IMR-90 (cell line): ENCODE measurements at regions not wholly inside any gene's neighbourhood (a gene's known extent, or its start where the extent isn't known, plus 50 kb on each side); places are given as distances from the start of the nearest gene placed in this dataset.

Experiments used
- ATAC-seq: fragments of 200-7000 bp; cut with Tn5 transposase; 2 replicates; pipeline ENCODE4 v1.9.1; 2020; ENCODE audit warnings: low read depth, mild to moderate bottlenecking, moderate library complexity
- BruUV-seq: library from RNA; stranded (reverse); fragments of 400-500 nt; replicated peaks from 2 replicates; lab custom pipeline; 2021; lab: Mats Ljungman, UMichigan
- CTCF ChIA-PET: fragments of 300-600 bp; formaldehyde crosslinking; extraction: SDS; loops from one replicate; lab custom pipeline; 2021; ENCODE audit warnings: antibody characterized with exemption; lab: Yijun Ruan, JAX
- POLR2A ChIA-PET: fragments of 300-600 bp; sonication (Branson Sonifier 250); formaldehyde crosslinking; loops from one replicate; lab custom pipeline; 2022; ENCODE audit warnings: antibody characterized with exemption; ENCODE audit not compliant: unreplicated experiment; lab: Charles Lee
- DNase-seq: peaks from one replicate; pipeline ENCODE4 v3.0.0; 2013
- H2AFZ ChIP-seq: replicated peaks from 2 replicates; pipeline ENCODE3; 2013; ENCODE audit warnings: low read length, mild to moderate bottlenecking; ENCODE audit not compliant: poor library complexity
- H2AK5ac ChIP-seq: 2 replicates; pipeline ENCODE4 v1.6.1; 2013; ENCODE audit warnings: low read depth, low read length, inconsistent platforms
- H2AK9ac ChIP-seq: replicated peaks from 2 replicates; pipeline ENCODE3; 2013; ENCODE audit warnings: mild to moderate bottlenecking, low read depth, low read length, moderate library complexity; ENCODE audit not compliant: poor library complexity
- H2BK120ac ChIP-seq: 2 replicates; pipeline ENCODE4 v1.6.1; 2013; ENCODE audit warnings: low read depth, low read length, inconsistent platforms
- H2BK15ac ChIP-seq: 3 replicates; pipeline ENCODE4 v1.6.1; 2013; ENCODE audit warnings: low read depth, low read length, inconsistent platforms
- H2BK20ac ChIP-seq: 2 replicates; pipeline ENCODE4 v1.6.1; 2013; ENCODE audit warnings: low read depth, mild to moderate bottlenecking, inconsistent platforms, low read length, moderate library complexity
- H2BK5ac ChIP-seq: 2 replicates; pipeline ENCODE4 v1.6.1; 2013; ENCODE audit warnings: mild to moderate bottlenecking, low read depth, low read length, inconsistent platforms; ENCODE audit not compliant: poor library complexity, severe bottlenecking
- H3K14ac ChIP-seq: replicated peaks from 2 replicates; pipeline ENCODE4 v1.6.1; 2013; ENCODE audit warnings: low read depth, low read length, inconsistent platforms
- H3K18ac ChIP-seq: 2 replicates; pipeline ENCODE4 v1.6.1; 2013; ENCODE audit warnings: low read depth, low read length, control low read depth
- H3K23ac ChIP-seq: 2 replicates; pipeline ENCODE4 v1.6.1; 2013; ENCODE audit warnings: low read depth, low read length, inconsistent platforms
- H3K27ac ChIP-seq: 2 replicates; pipeline ENCODE4 v1.5.1; 2013; ENCODE audit warnings: mild to moderate bottlenecking, control low read depth, low read length; ENCODE audit not compliant: insufficient read depth
- H3K27me3 ChIP-seq: 2 replicates; pipeline ENCODE4 v1.6.1; 2013; ENCODE audit warnings: low read length; ENCODE audit not compliant: control insufficient read depth, insufficient read depth
- H3K36me3 ChIP-seq: 2 replicates; pipeline ENCODE4 v1.6.1; 2013; ENCODE audit warnings: low read length, mixed read lengths; ENCODE audit not compliant: control insufficient read depth, insufficient read depth
- H3K4ac ChIP-seq: 2 replicates; pipeline ENCODE4 v1.6.1; 2013; ENCODE audit warnings: low read depth, low read length, inconsistent platforms
- H3K4me1 ChIP-seq: 2 replicates; pipeline ENCODE4 v1.6.1; 2013; ENCODE audit warnings: low read length, mixed read lengths; ENCODE audit not compliant: control insufficient read depth, insufficient read depth
- H3K4me2 ChIP-seq: 2 replicates; pipeline ENCODE4 v1.6.1; 2013; ENCODE audit warnings: low read depth, mild to moderate bottlenecking, control low read depth, low read length, moderate library complexity
- H3K4me3 ChIP-seq: 2 replicates; pipeline ENCODE4 v1.5.1; 2013; ENCODE audit warnings: low read depth, mild to moderate bottlenecking, control low read depth, low read length, moderate library complexity; ENCODE audit not compliant: insufficient read depth
- H3K56ac ChIP-seq: 2 replicates; pipeline ENCODE4 v1.6.1; 2013; ENCODE audit warnings: low read length, inconsistent platforms; ENCODE audit not compliant: insufficient read depth; ENCODE audit errors: extremely low read depth
- H3K79me1 ChIP-seq, 2 experiments: 2 replicates each; pipeline ENCODE4 v1.6.1; 2013; ENCODE audit warnings: low read length in 2 of 2, inconsistent platforms in 1 of 2, low read depth in 1 of 2
- H3K9ac ChIP-seq: 2 replicates; pipeline ENCODE4 v1.6.1; 2013; ENCODE audit warnings: low read depth, low read length, control low read depth
- H3K9me1 ChIP-seq: 2 replicates; pipeline ENCODE4 v1.6.1; 2013; ENCODE audit warnings: low read length, inconsistent platforms; ENCODE audit not compliant: insufficient read depth
- H3K9me3 ChIP-seq: 2 replicates; pipeline ENCODE4 v1.6.1; 2013; ENCODE audit warnings: low read length; ENCODE audit not compliant: control insufficient read depth, insufficient read depth
- H4K20me1 ChIP-seq: 2 replicates; pipeline ENCODE4 v1.6.1; 2013; ENCODE audit warnings: low read length, inconsistent platforms; ENCODE audit not compliant: insufficient read depth
- H4K5ac ChIP-seq: 2 replicates; pipeline ENCODE4 v1.6.1; 2013; ENCODE audit warnings: mild to moderate bottlenecking, low read depth, low read length, control low read depth
- H4K8ac ChIP-seq, 2 experiments: 2 replicates each; pipeline ENCODE4 v1.6.1; 2013; ENCODE audit warnings: low read depth in 2 of 2, low read length in 2 of 2, control low read depth in 1 of 2, inconsistent platforms in 1 of 2
- H4K91ac ChIP-seq: 2 replicates; pipeline ENCODE4 v1.6.1; 2013; ENCODE audit warnings: low read depth, low read length, inconsistent platforms; ENCODE audit not compliant: insufficient read depth
- CHD1 ChIP-seq: IDR thresholded peaks from 2 replicates; pipeline ENCODE4 v1.6.1; 2012; ENCODE audit warnings: low read depth, low read length, improper control_type of control experiment
- MXI1 ChIP-seq: IDR thresholded peaks from 2 replicates; pipeline ENCODE4 v1.6.1; 2012; ENCODE audit warnings: low read depth, mild to moderate bottlenecking, low read length, moderate library complexity, borderline replicate concordance
- POLR2A ChIP-seq: IDR thresholded peaks from 2 replicates; pipeline ENCODE4 v1.6.1; 2012; ENCODE audit warnings: mild to moderate bottlenecking, low read depth, low read length
- RAD21 ChIP-seq: IDR thresholded peaks from 2 replicates; pipeline ENCODE4 v1.6.1; 2012; ENCODE audit warnings: low read length, improper control_type of control experiment
- USF2 ChIP-seq: fragments of 150-350 bp; IDR thresholded peaks from 2 replicates; pipeline ENCODE4 v1.6.1; 2017; ENCODE audit warnings: mild to moderate bottlenecking, antibody characterized with exemption, low read length, low read depth
- WGBS, 2 experiments: methylation state at CpG; one replicate each; pipeline versions ENCODE4 v1.1.5 to v1.1.7; 2013; ENCODE audit warnings: missing lambda C conversion rate in 2 of 2; ENCODE audit not compliant: insufficient read length in 1 of 2; ENCODE audit errors: extremely low coverage in 2 of 2; 5-methylcytosine and 5-hydroxymethylcytosine counted together
- dilution Hi-C: fragments of 300-500 bp; cut with HindIII; formaldehyde crosslinking; loops from one replicate; pipeline ENCODE4 v1.14.3; 2018; ENCODE audit warnings: low sequenced_read_pairs; ENCODE audit not compliant: unreplicated experiment
- in situ Hi-C: fragments of 300-500 bp; cut with MboI; formaldehyde crosslinking; loops from 3 replicates; pipeline ENCODE4 v1.14.3; 2019; ENCODE audit warnings: low sequenced_read_pairs, inconsistent platforms, mixed read lengths
- intact Hi-C: fragments of 100-400 bp; cut with micrococcal nuclease; formaldehyde crosslinking; loops from 2 replicates; pipeline ENCODE4 v1.10.0; 2022

- Histone ChIP-seq H3K36me3 (no peaks in the 10 kb centered on the region), H2BK20ac (no peak overlapping the region), H2BK5ac (no peak overlapping the region), H3K4me2 (no peak overlapping the region), H2BK120ac (no peak overlapping the region), H3K56ac (no peak overlapping the region), H3K4me1 (no peaks in the 10 kb centered on the region; the same call in 1 of the 2 replicates), H4K5ac (no peak overlapping the region), H2BK15ac (no peak overlapping the region), H3K27me3 (no peaks in the 10 kb centered on the region), H3K9ac (no peak overlapping the region), H3K79me1 (no peaks in the 10 kb centered on the region), H3K18ac (no peak overlapping the region), H2AK9ac (no peak overlapping the region), H3K9me3 (no peaks in the 10 kb centered on the region), H3K14ac (no peak overlapping the region), H3K27ac (no peak overlapping the region), H3K4ac (no peak overlapping the region), H4K91ac (no peak overlapping the region), H3K23ac (no peak overlapping the region), H4K20me1 (no peaks in the 10 kb centered on the region), H2AFZ (no peak overlapping the region), H3K9me1 (no peaks in the 10 kb centered on the region), H2AK5ac (no peak overlapping the region), H3K4me3 (no peak overlapping the region), H4K8ac (no peak overlapping the region)
- POLR2A ChIA-PET = no interaction called here
- intact Hi-C loops (no loop called here), dilution Hi-C loops (no loop called here), in situ Hi-C loops (no loop called here)
- WGBS, 2 experiments = 62% methylated on average over 2 of the region's 3 CpGs; no CpG with 5 or more reads in 1 of the 2 experiments
- TF ChIP-seq USF2 (no peak), POLR2A (no peak), RAD21 (no peak), CHD1 (no peak), MXI1 (no peak)
- DNase-seq = no peak
- BruUV-seq = no TSS peak
- ATAC-seq = no peak
- CTCF ChIA-PET = interaction anchor here (0.9 kb wide), 1 partner anchor 9 kb away, joined by 4 read pairs; no protein-coding TSS in a partner anchor
Measured at GRCh38 chrX:16427668-16428067, 222.3 kb upstream of the S100G start.
